ENCODE measurements at regions not wholly inside any gene's neighbourhood (a gene's known extent, or its start where the extent isn't known, plus 50 kb on each side); places are given as distances from the start of the nearest gene placed in this dataset.
A peak's percentile ranks its signal among the peaks of the same experiment; 100 is the strongest.

GRCh38 chrX:98523026-98523425, 1639.3 kb downstream of the RPA4 start:
- 77% methylated on average over 3 of the region's 3 CpGs; no CpG with 5 or more reads in 1 of the 2 experiments for WGBS, 2 experiments (ENCODE audit: extremely low coverage in 1 of 2, insufficient coverage in 1 of 2, insufficient read length in 1 of 2, insufficient replicate concordance in 2 of 2, low coverage in 1 of 2, low lambda C conversion rate in 2 of 2, missing lambda C conversion rate in 1 of 2)
- TF ChIP-seq CHD1 (IDR thresholded peaks at IDR 0.05; ENCODE audit: low read depth, low read length) (no peak), CHD2 (IDR thresholded peaks at IDR 0.05; ENCODE audit: low read length) (no peak), BACH1 (IDR thresholded peaks at IDR 0.05; ENCODE audit: low read length) (no peak), HDAC2 (IDR thresholded peaks at IDR 0.05; ENCODE audit: borderline replicate concordance in 1 of 2, low read depth in 2 of 2, low read length in 2 of 2) (no peak), TCF12 (IDR thresholded peaks at IDR 0.05; ENCODE audit: low read depth, low read length) (no peak), RFX5 (IDR thresholded peaks at IDR 0.05; ENCODE audit: borderline replicate concordance, low read depth, low read length) (no peak), KDM4A (IDR thresholded peaks at IDR 0.05; ENCODE audit: low read depth, low read length, severe bottlenecking) (no peak), BCL11A (IDR thresholded peaks at IDR 0.05; ENCODE audit: low read depth in 2 of 2, low read length in 2 of 2) (no peak), RXRA (IDR thresholded peaks at IDR 0.05; ENCODE audit: insufficient read depth, low read depth, low read length) (no peak), EGR1 (IDR thresholded peaks at IDR 0.05; ENCODE audit: borderline replicate concordance, low read depth, low read length) (no peak), RAD21 (IDR thresholded peaks at IDR 0.05 in 1 of 2, conservative IDR thresholded peaks at IDR 0.05 in 1 of 2; ENCODE audit: low read depth in 2 of 2, low read length in 2 of 2) (no peak), TEAD4 (IDR thresholded peaks at IDR 0.05; ENCODE audit: low read depth, low read length) (no peak), JUND (IDR thresholded peaks at IDR 0.05; ENCODE audit: low read length) (no peak), KDM1A (IDR thresholded peaks at IDR 0.05; ENCODE audit: borderline replicate concordance, low read length) (no peak)

More at GRCh38 chrX:98523026-98523425, 1639.3 kb downstream of the RPA4 start:
- Histone ChIP-seq H3K79me2 (ENCODE audit: control insufficient read depth in 1 of 2, insufficient read depth in 2 of 2, low read length in 2 of 2) (no peaks in the 10 kb centered on the region), H3K23ac (ENCODE audit: insufficient read length) (no peak overlapping the region), H3K36me3 (ENCODE audit: control insufficient read depth in 2 of 4, insufficient read depth in 4 of 4, low read length in 3 of 4) (no peaks in the 10 kb centered on the region), H4K91ac (replicated peaks; ENCODE audit: insufficient read length, low read length) (peak overlapping the region; percentile 93), H2AFZ (ENCODE audit: low read length) (no peak overlapping the region), H3K4me2 (ENCODE audit: insufficient read depth in 1 of 2, low read depth in 2 of 2, low read length in 2 of 2) (peak overlapping the region in 1 of 2 experiments; percentile 36; a peak in 2 of 4 replicates), H3K18ac (ENCODE audit: extremely low read depth, low read length) (peak overlapping the region; percentile 83), H3K4me3 (ENCODE audit: extremely low read depth in 1 of 4, insufficient read depth in 2 of 4, low read depth in 3 of 4, low read length in 4 of 4) (no peak overlapping the region), H3K9ac (replicated peaks in 1 of 4; ENCODE audit: extremely low read depth in 1 of 4, low read depth in 3 of 4, low read length in 3 of 4) (no peak overlapping the region), H3K4ac (replicated peaks; ENCODE audit: insufficient read length, low read depth, low read length) (no peak overlapping the region), H3K14ac (ENCODE audit: insufficient read length) (no peak overlapping the region), H4K20me1 (replicated peaks in 1 of 2; ENCODE audit: control insufficient read depth in 1 of 2, insufficient read depth in 2 of 2, low read length in 2 of 2) (no peaks in the 10 kb centered on the region), H3K23me2 (ENCODE audit: low read depth, low read length) (no peaks in the 10 kb centered on the region), H2AK5ac (ENCODE audit: low read depth, low read length) (no peak overlapping the region), H3K27me3 (replicated peaks in 1 of 4; ENCODE audit: control insufficient read depth in 3 of 4, extremely low read depth in 1 of 4, insufficient read depth in 3 of 4, low read length in 3 of 4) (no peaks in the 10 kb centered on the region), H2BK20ac (ENCODE audit: low read length) (0 out of 2 replicates have a peak overlapping the region, but pooled peaks have one; percentile 18), H3K56ac (replicated peaks; ENCODE audit: insufficient read length, low read depth, low read length) (no peak overlapping the region), H3K27ac (ENCODE audit: low read depth, low read length) (no peak overlapping the region), H2BK12ac (ENCODE audit: low read depth, low read length) (no peak overlapping the region), H2BK120ac (replicated peaks; ENCODE audit: low read depth, low read length) (peak overlapping the region; percentile 95), H2BK5ac (ENCODE audit: low read depth, low read length) (peak overlapping the region; percentile 99; the same call in 1 of the 2 replicates), H2BK15ac (ENCODE audit: low read length) (no peak overlapping the region), H3K4me1 (replicated peaks in 1 of 4; ENCODE audit: control insufficient read depth in 3 of 4, insufficient read depth in 4 of 4, low read length in 3 of 4) (peaks cover 0 to 7% (median 0%) of the 10 kb centered on the region in 4 experiments; a peak in 1 of 7 replicates), H3K79me1 (ENCODE audit: low read depth, low read length) (no peaks in the 10 kb centered on the region), H4K5ac (ENCODE audit: insufficient read length, low read depth, low read length) (peak overlapping the region; percentile 76), H4K8ac (ENCODE audit: extremely low read depth, insufficient read depth, low read length) (no peak overlapping the region), H3K9me3 (ENCODE audit: insufficient read depth in 2 of 2, low read depth in 1 of 2, low read length in 1 of 2) (no peaks in the 10 kb centered on the region)
- FAIRE-seq (no peak), DNase-seq (ENCODE audit: low read depth in 1 of 2, low spot score in 2 of 2) (no peak)
- ChIA-PET CTCF (ENCODE audit: partially characterized antibody) (no interaction called here), POLR2A (ENCODE audit: partially characterized antibody) (no interaction called here)
